Testis (tissue), 2 donors: ENCODE measurements at regions not wholly inside any gene's neighbourhood (a gene's known extent, or its start where the extent isn't known, plus 50 kb on each side); places are given as distances from the start of the nearest gene placed in this dataset.

Experiments used
- DNase-seq: peaks from one replicate; pipeline ENCODE4 v3.0.0-alpha.2; 2019
- H3K27ac ChIP-seq, 2 donors: fragments of 200-600 bp; sonication (generic); one replicate each; pipeline ENCODE4 v1.5.1; 2019
- H3K27me3 ChIP-seq: fragments of 200-600 bp; sonication (generic); one replicate; pipeline ENCODE4 v1.5.1; 2019
- H3K36me3 ChIP-seq: fragments of 200-600 bp; sonication (generic); one replicate; pipeline ENCODE4 v1.5.1; 2017; ENCODE audit warnings: low read depth; ENCODE audit errors: missing control alignments
- H3K4me1 ChIP-seq: fragments of 200-600 bp; sonication (generic); one replicate; pipeline ENCODE4 v1.5.1; 2019
- H3K4me3 ChIP-seq, 2 donors: fragments of 200-600 bp; sonication (generic); one replicate each; pipeline ENCODE4 v1.5.1; 2017 to 2019
- H3K9me3 ChIP-seq: fragments of 200-600 bp; sonication (generic); one replicate; pipeline ENCODE4 v1.5.1; 2017
- POLR2A ChIP-seq: fragments of 450-650 bp; IDR thresholded peaks from one replicate; pipeline ENCODE4 v1.6.1; 2017; ENCODE audit warnings: antibody characterized with exemption, mild to moderate bottlenecking, moderate library complexity
- WGBS, 2 donors: methylation state at CpG; one replicate each; pipeline ENCODE4 v1.1.5; 2018; 5-methylcytosine and 5-hydroxymethylcytosine counted together
- intact Hi-C: fragments of 100-400 bp; cut with DNase I; formaldehyde crosslinking; loops from one replicate; pipeline ENCODE4 v1.15.1; 2023; ENCODE audit warnings: low total_unique reads
- TF ChIP-seq, protein P1 (sequence below), 3 experiments: fragments of 450-650 bp in 2 of 3; fragments of 200-600 bp in 1 of 3; sonication (generic) in 1 of 3; IDR thresholded peaks; one replicate each; pipeline ENCODE4 v1.5.1; 2016 to 2019; ENCODE audit warnings: antibody characterized with exemption in 3 of 3, mild to moderate bottlenecking in 2 of 3, moderate library complexity in 1 of 3

DNA sequence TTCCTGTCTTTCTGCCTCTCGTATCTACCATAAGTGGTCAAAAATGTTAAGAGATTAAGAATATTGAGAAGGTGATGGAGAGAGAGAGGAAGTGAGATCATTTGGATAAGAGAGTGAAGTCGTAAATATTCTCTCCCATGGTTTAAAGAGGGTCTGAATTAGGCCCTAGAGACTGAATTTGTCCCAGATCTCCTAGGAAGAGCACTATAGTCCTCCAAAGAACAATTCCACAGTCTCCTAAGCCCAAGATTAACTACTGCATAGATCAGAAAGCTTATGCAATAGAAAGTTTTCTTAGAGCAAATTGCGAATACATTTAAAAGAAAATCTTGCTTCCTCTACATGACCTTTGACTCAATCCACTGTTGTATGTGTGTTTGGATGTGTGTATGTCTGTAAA, 598.8 kb downstream of the TUSC7 start:
- no peak for DNase-seq
- Histone ChIP-seq H3K4me3 (no peak overlapping the region), H3K27ac (no peak overlapping the region), H3K9me3 (no peaks in the 10 kb centered on the region), H3K27me3 (no peaks in the 10 kb centered on the region), H3K36me3 (no peaks in the 10 kb centered on the region), H3K4me1 (no peaks in the 10 kb centered on the region)
- WGBS, 2 donors, result 88 to 92% methylated on average over 3 of the region's 3 CpGs
- no peak for TF ChIP-seq POLR2A
- TF ChIP-seq, protein P1, sequence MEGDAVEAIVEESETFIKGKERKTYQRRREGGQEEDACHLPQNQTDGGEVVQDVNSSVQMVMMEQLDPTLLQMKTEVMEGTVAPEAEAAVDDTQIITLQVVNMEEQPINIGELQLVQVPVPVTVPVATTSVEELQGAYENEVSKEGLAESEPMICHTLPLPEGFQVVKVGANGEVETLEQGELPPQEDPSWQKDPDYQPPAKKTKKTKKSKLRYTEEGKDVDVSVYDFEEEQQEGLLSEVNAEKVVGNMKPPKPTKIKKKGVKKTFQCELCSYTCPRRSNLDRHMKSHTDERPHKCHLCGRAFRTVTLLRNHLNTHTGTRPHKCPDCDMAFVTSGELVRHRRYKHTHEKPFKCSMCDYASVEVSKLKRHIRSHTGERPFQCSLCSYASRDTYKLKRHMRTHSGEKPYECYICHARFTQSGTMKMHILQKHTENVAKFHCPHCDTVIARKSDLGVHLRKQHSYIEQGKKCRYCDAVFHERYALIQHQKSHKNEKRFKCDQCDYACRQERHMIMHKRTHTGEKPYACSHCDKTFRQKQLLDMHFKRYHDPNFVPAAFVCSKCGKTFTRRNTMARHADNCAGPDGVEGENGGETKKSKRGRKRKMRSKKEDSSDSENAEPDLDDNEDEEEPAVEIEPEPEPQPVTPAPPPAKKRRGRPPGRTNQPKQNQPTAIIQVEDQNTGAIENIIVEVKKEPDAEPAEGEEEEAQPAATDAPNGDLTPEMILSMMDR (IDR thresholded peaks at IDR 0.05), result no peak
- intact Hi-C loops, result no loop called here

DNA sequence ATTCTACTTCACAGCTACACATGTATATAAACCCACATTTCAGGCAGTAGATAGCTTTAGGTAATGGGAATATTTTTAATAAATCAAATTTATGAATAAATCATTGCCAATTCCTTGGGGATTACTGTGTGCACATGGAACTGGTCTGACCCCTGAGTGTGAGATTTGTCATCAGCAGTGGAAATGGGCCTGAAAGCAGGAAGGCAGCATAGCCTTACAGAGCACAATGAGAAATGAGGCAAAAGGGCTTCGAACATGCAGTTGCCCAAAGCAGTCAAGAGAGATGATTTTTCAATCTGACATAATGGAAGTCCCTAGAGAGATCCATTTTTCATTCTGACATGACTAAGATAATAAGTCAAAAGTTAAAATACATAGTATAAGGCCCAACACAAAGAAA, 599.2 kb downstream of the TUSC7 start:
- Histone ChIP-seq H3K4me1 (no peaks in the 10 kb centered on the region), H3K9me3 (no peaks in the 10 kb centered on the region), H3K27ac (no peak overlapping the region), H3K4me3 (no peak overlapping the region), H3K27me3 (no peaks in the 10 kb centered on the region), H3K36me3 (no peaks in the 10 kb centered on the region)
- no peak for TF ChIP-seq POLR2A
- TF ChIP-seq, protein P1 (IDR thresholded peaks at IDR 0.05), result no peak
- intact Hi-C loops, result no loop called here
- WGBS, 2 donors, result 93 to 95% methylated on average over 1 of the region's 1 CpG
- no peak for DNase-seq

DNA sequence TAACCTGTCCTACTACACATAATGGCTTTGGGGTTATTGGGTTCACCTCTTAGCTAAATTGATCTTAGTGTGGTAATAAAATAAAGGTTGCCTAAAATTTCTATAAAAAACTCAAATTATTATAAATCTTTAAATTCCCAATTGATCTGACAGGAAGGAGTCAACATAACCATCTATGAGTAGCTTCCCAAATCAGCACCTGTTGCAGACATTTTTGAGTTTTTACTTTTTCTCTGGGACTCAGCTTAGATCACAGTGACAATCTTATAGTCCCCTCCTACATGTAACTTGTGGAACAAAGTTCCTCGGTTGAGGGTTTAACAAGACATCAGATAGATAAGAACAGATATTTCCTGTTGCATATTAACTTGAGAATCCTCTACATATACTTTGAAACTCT, 601.0 kb downstream of the TUSC7 start:
- no peaks in the 10 kb centered on the region for H3K27me3 ChIP-seq
- no peak overlapping the region for H3K4me3 ChIP-seq
- WGBS, 2 donors, result 55 to 57% methylated on average over 1 of the region's 1 CpG
- H3K36me3 ChIP-seq, result no peaks in the 10 kb centered on the region
- no peak overlapping the region for H3K27ac ChIP-seq
- no peaks in the 10 kb centered on the region for H3K9me3 ChIP-seq
- intact Hi-C loops, result no loop called here
- DNase-seq, result no peak
- TF ChIP-seq POLR2A, result no peak
- TF ChIP-seq, protein P1 (IDR thresholded peaks at IDR 0.05), result no peak
- H3K4me1 ChIP-seq, result no peaks in the 10 kb centered on the region

DNA sequence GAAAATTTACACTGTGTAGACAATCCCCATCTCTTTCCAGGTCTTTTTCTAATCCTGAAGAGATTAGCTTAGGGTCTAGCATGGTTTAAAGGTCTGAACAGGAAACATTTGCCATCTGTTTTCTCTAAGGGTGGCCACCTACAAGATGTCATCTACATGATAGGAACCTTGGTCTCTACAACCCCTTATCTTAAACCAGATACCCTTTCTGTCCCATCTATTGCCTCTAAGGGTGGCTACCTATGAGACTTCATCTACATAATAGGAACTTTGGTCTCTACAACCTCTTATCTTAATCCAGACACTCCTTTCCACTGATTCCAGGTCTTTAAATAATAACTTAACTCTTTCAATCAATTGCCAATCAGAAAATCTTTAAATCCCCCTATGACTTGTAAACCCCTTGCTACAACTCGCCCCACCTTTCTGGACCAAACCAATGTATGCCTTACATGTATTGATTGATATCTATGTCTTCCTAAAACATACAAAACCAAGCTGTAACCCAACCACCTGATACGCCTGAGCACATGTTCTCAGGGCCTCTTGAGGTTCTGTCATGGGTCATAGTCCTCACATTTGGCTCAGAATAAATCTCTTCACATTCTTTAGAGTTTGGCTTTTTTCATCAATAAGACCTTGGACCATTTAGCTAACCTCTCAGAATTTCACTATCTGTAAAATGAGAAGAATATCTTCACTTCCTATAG, 605.0 kb downstream of the TUSC7 start:
- Histone ChIP-seq H3K4me3 (no peak overlapping the region), H3K27ac (no peak overlapping the region), H3K9me3 (no peaks in the 10 kb centered on the region), H3K36me3 (no peaks in the 10 kb centered on the region), H3K4me1 (no peaks in the 10 kb centered on the region), H3K27me3 (no peaks in the 10 kb centered on the region)
- WGBS, 2 donors, result 89% methylated on average over 2 of the region's 2 CpGs
- TF ChIP-seq POLR2A, result no peak
- TF ChIP-seq, protein P1 (IDR thresholded peaks at IDR 0.05), result no peak
- DNase-seq, result no peak
- intact Hi-C loops, result no loop called here

DNA sequence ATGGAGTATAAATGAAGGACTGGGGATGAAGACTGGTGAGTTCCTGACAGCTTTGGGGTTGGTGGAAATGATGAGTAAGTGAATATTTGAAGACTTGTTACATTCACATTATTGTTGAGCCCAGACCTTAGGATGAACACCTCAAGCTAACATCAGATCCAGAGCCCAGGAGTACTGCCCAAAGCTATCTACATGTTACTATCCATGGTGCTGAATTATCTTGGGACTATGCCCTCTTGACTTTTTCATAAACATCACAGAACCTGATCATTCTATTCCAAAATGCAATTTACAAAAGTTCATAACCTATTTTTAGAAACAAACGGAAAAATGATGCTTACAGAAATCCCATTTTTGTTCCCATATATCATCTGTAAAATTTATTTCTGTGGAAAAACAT, 613.3 kb downstream of the TUSC7 start:
- Histone ChIP-seq H3K9me3 (no peaks in the 10 kb centered on the region), H3K4me1 (no peaks in the 10 kb centered on the region), H3K27ac (no peak overlapping the region), H3K4me3 (no peak overlapping the region), H3K27me3 (no peaks in the 10 kb centered on the region), H3K36me3 (no peaks in the 10 kb centered on the region)
- DNase-seq, result no peak
- no peak for TF ChIP-seq POLR2A
- TF ChIP-seq, protein P1 (IDR thresholded peaks at IDR 0.05), result no peak
- WGBS, 2 donors, result 43% methylated on average over 1 of the region's 1 CpG
- intact Hi-C loops, result no loop called here
